Erythroblast (primary cell): ENCODE measurements at regions not wholly inside any gene's neighbourhood (a gene's known extent, or its start where the extent isn't known, plus 50 kb on each side); places are given as distances from the start of the nearest gene placed in this dataset.

ENCODE experiments used
- GATA1 ChIP-seq: IDR thresholded peaks from 2 replicates; pipeline ENCODE4 v1.6.1; 2011; ENCODE audit warnings: low read depth, mild to moderate bottlenecking, control low read depth, low read length, moderate library complexity
- POLR2A ChIP-seq: IDR thresholded peaks from 2 replicates; pipeline ENCODE4 v1.6.1; 2011; ENCODE audit warnings: mild to moderate bottlenecking, low read length

DNA sequence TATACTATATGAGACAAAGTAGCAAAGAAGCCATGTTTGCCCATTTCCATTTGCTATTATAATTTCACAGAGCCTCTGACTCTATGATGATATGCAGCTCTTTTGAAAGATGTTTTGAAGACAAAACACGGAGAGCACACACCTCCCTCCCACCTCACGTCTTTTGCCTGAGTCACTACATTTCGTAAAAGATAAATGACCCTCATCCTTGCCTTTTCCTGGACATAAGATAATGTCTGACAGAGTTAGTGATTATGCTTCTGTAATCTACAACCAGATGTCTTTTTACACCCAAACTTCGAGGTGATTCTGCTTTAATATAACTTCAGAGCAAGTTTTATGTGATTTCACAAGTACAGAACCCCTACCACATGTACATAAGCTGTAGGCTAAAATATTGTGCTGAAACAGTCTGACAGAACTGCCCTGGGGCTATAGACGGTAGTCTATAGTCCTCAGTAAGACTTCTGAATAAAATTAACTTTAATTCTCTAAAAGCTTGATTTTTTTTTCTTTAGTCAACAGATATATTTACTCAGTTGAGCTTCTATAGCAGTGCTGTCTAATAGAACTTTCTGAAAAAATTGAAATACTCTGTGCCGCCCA, 99.9 kb downstream of the CD200R1L start:
- TF ChIP-seq GATA1 (no peak), POLR2A (no peak)
